Ascending aorta (tissue), 2 donors: ENCODE measurements at regions not wholly inside any gene's neighbourhood (a gene's known extent, or its start where the extent isn't known, plus 50 kb on each side); places are given as distances from the start of the nearest gene placed in this dataset.

Experiments used
- DNase-seq, 2 donors: peaks; one replicate each; pipeline ENCODE4 v3.0.0-alpha.2; 2019; ENCODE audit warnings: low spot score in 2 of 2
- H3K27ac ChIP-seq, 2 donors: fragments of 200-600 bp; sonication (generic); one replicate each; pipeline ENCODE4 v1.5.1; 2016 to 2017; ENCODE audit warnings: mild to moderate bottlenecking in 1 of 2
- H3K27me3 ChIP-seq: fragments of 200-600 bp; sonication (generic); one replicate; pipeline ENCODE4 v1.5.1; 2017
- H3K36me3 ChIP-seq, 2 donors: fragments of 200-600 bp; sonication (generic); one replicate each; pipeline ENCODE4 v1.5.1; 2016
- H3K4me1 ChIP-seq, 2 donors: fragments of 200-600 bp; sonication (generic); one replicate each; pipeline ENCODE4 v1.5.1; 2016 to 2017; ENCODE audit warnings: mild to moderate bottlenecking in 1 of 2
- H3K4me3 ChIP-seq, 2 donors: fragments of 200-600 bp; sonication (generic); one replicate each; pipeline ENCODE4 v1.5.1; 2016 to 2017; ENCODE audit warnings: mild to moderate bottlenecking in 1 of 2
- H3K9me3 ChIP-seq, 2 donors: fragments of 200-600 bp; sonication (generic); one replicate each; pipeline ENCODE4 v1.5.1; 2016
- intact Hi-C: fragments of 100-400 bp; cut with DNase I; formaldehyde crosslinking; loops from one replicate; pipeline ENCODE4 v1.15.1; 2023
- TF ChIP-seq, protein P1 (sequence below), 3 experiments: fragments of 200-600 bp in 2 of 3; fragments of 450-650 bp in 1 of 3; sonication (generic) in 2 of 3; IDR thresholded peaks; one replicate each; pipeline ENCODE4 v1.5.1; 2016 to 2019; ENCODE audit warnings: antibody characterized with exemption in 3 of 3, mild to moderate bottlenecking in 1 of 3, moderate library complexity in 1 of 3

DNA sequence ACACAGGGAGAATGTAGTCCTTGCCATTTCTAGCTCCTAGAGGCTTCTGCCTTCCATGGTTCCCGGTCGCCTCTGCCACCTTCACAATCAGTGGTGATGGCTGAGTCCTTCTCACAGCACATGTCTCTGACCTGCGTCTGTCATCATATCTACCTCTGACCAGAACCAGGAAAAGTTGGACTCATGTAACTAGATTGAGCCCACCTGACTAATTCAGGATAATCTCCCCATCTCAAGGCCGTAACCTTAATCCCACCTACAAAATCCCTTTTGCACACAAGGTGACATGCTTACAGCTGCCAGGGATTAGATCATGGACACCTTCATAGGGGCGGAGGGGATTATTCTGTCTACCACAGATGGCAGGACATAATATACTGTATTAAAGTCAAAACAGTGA is 375.6 kb downstream of the ICE1 start:
- TF ChIP-seq, protein P1, sequence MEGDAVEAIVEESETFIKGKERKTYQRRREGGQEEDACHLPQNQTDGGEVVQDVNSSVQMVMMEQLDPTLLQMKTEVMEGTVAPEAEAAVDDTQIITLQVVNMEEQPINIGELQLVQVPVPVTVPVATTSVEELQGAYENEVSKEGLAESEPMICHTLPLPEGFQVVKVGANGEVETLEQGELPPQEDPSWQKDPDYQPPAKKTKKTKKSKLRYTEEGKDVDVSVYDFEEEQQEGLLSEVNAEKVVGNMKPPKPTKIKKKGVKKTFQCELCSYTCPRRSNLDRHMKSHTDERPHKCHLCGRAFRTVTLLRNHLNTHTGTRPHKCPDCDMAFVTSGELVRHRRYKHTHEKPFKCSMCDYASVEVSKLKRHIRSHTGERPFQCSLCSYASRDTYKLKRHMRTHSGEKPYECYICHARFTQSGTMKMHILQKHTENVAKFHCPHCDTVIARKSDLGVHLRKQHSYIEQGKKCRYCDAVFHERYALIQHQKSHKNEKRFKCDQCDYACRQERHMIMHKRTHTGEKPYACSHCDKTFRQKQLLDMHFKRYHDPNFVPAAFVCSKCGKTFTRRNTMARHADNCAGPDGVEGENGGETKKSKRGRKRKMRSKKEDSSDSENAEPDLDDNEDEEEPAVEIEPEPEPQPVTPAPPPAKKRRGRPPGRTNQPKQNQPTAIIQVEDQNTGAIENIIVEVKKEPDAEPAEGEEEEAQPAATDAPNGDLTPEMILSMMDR (IDR thresholded peaks at IDR 0.05), result no peak
- Histone ChIP-seq H3K4me1 (no peaks in the 10 kb centered on the region), H3K27me3 (no peaks in the 10 kb centered on the region), H3K4me3 (no peak overlapping the region), H3K9me3 (no peaks in the 10 kb centered on the region), H3K27ac (no peak overlapping the region), H3K36me3 (no peaks in the 10 kb centered on the region)
- no peak for DNase-seq
- intact Hi-C loops, result no loop called here

- Histone ChIP-seq H3K4me3 (no peak overlapping the region), H3K27me3 (no peaks in the 10 kb centered on the region), H3K36me3 (no peaks in the 10 kb centered on the region), H3K27ac (no peak overlapping the region), H3K9me3 (no peaks in the 10 kb centered on the region), H3K4me1 (no peaks in the 10 kb centered on the region)
- TF ChIP-seq, protein P1 (IDR thresholded peaks at IDR 0.05), result no peak
- no peak for DNase-seq
- intact Hi-C loops, result no loop called here
These were observed 372.7 kb downstream of the ICE1 start for GRCh38 chr5:5795074-5795771.

DNA sequence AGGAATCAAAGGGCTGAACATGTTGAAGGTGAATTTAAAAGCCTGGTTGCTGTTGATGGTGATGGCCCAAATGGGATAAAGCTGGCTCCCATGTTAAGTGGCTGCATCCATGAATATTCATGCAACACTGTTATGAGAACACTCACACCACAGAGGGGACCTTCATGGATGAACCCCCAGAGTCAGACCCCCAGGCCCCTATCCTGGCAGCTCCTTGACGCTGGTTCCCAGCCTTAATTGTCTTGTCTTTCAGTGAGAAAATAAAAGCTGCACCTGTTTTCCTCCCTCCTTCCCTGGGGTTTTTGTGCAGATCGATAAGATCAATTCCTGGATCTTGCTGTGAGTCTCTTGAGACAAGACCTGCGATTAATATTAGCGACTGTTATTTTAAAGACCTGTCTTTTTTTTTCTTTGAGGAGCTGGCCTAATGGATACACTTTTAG is 371.7 kb downstream of the ICE1 start:
- H3K9me3 ChIP-seq, result no peaks in the 10 kb centered on the region
- no peaks in the 10 kb centered on the region for H3K36me3 ChIP-seq
- H3K4me3 ChIP-seq, result no peak overlapping the region
- H3K27me3 ChIP-seq, result no peaks in the 10 kb centered on the region
- H3K27ac ChIP-seq, result no peak overlapping the region
- DNase-seq, result no peak
- intact Hi-C loops, result no loop called here
- no peaks in the 10 kb centered on the region for H3K4me1 ChIP-seq
- TF ChIP-seq, protein P1 (IDR thresholded peaks at IDR 0.05), result no peak

DNA sequence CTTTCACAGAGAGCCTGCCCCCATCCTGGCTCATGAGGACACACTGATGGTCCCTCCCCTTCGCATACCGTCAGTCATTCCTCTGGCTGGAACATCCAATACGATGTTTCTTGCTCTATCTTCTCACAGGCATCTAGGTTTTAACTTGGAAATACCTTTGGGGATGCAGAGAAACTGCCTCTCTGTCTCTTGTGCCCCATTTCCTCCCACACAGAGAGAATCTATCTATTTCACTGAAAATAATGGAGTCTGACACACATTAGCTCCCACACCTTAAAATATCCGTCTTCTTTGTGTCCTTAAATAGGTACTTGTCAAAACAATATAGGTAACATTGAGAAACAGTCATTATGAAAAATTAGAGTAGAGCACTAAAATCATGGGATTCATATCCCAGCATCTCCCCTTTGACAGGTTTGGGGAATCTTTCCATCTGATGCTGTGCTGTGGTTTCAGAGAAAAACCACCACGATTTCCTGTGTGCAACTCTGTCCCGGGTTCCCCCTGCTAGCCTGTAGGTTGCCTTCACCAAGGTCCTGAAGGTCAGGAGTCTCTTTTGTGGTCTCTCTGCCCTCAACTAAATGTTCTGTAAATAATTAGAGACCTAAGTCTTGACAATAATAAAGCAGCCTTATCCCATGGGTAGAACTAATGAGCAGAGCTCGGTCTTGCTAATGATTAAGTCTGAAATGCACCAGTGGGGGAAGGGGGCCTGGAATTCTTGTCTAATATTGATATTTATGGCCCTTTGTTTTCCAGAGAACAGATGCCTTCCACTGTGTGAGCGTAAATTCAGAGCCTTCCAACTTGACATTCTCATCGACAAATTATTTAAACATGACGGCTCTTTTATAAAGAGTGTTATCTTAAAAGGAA is 371.0 kb downstream of the ICE1 start:
- Histone ChIP-seq H3K36me3 (no peaks in the 10 kb centered on the region), H3K4me1 (no peaks in the 10 kb centered on the region), H3K27ac (no peak overlapping the region), H3K9me3 (no peaks in the 10 kb centered on the region), H3K27me3 (no peaks in the 10 kb centered on the region), H3K4me3 (no peak overlapping the region)
- no peak for DNase-seq
- intact Hi-C loops, result no loop called here
- TF ChIP-seq, protein P1 (IDR thresholded peaks at IDR 0.05), result no peak

DNA sequence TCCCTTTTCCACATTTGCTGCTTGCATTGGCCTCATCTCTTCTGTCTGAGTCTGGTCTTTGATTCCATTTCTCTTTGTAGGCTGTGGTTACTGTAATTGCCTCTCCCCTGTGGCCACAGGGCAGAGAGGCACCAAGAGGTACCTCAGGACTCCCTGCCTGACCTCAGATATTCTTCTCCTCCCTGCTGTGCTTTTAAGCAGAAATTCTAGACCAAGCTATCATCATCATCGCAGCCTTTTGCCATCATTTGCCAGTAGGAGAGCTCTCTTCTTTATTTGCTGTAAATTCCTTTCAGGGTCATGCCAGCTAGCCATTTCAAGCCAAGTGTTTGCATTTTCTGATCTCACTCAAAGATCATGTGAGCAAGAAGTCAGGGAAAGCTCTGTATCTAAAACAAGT is 369.6 kb downstream of the ICE1 start:
- Histone ChIP-seq H3K4me3 (no peak overlapping the region), H3K36me3 (no peaks in the 10 kb centered on the region), H3K27me3 (no peaks in the 10 kb centered on the region), H3K9me3 (no peaks in the 10 kb centered on the region), H3K27ac (no peak overlapping the region), H3K4me1 (no peaks in the 10 kb centered on the region)
- intact Hi-C loops, result no loop called here
- DNase-seq, result no peak
- TF ChIP-seq, protein P1 (IDR thresholded peaks at IDR 0.05), result no peak
